SH-SY5Y (cell line): ENCODE measurements at regions not wholly inside any gene's neighbourhood (a gene's known extent, or its start where the extent isn't known, plus 50 kb on each side); places are given as distances from the start of the nearest gene placed in this dataset.

Source experiments
- GATA2 ChIP-seq: IDR thresholded peaks from 2 replicates; pipeline ENCODE4 v1.6.1; 2011; ENCODE audit warnings: mild to moderate bottlenecking, low read depth, low read length
- GATA3 ChIP-seq: IDR thresholded peaks from 2 replicates; pipeline ENCODE4 v1.6.1; 2011; ENCODE audit warnings: low read depth, mild to moderate bottlenecking, low read length, moderate library complexity

GRCh38 chr13:53136554-53137215 is 108.1 kb downstream of the OLFM4 start:
- TF ChIP-seq GATA2, result no peak
- TF ChIP-seq GATA3, result no peak

DNA sequence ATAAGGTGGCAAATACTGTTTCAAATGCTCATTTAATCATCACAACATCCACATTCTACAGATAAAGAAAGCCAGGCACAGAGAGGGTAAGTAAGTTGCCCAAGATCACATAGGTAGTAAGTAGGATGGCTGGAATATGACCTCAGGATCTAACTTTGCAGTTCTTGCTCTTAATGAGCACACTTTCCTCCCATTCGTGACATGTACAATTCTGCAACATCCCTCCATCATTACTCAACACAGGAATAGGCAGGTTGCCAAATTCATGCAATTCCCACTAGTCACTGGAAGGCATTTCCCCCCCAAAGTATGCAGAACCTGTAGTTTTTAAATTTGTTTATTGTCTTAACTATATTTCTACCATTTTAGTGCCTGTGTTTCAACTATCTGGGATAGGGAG is 109.2 kb downstream of the OLFM4 start:
- TF ChIP-seq GATA3 (no peak), GATA2 (no peak)

DNA sequence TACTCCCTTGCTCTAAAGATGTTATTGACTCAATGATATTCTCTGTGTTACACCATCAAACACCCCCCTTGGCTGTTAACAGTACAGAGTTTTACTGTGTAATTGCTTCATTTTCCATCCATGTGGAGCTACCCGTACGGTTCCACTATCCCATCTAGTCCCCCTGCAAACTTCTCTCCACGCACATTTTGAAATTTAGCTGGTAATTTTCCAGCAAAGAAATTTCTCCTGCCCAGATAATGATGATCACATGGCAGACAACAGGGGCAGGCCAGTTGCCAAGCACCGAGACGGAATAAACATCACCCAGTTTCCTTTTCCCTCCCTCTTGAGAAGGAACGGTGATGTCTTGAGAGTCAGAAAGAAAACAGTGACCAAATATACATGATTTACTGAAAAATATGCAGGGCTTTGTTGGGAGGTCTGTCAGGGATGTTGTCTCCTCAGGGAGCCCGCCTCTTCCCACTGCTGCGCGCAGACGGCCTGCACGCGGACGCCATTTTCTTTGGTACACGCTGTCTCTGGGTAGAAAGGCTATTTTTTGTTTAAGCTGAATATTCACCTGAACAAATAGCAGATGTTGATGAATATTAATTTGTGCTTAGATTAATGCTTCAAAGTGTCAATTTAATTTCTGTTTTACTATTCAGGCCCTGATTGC is 109.9 kb downstream of the OLFM4 start:
- TF ChIP-seq GATA2, result no peak
- TF ChIP-seq GATA3, result no peak

- TF ChIP-seq GATA3 (no peak), GATA2 (no peak)
Measured at GRCh38 chr13:53141336-53141735, 112.7 kb downstream of the OLFM4 start.

GRCh38 chr13:53142306-53142705 is 113.7 kb downstream of the OLFM4 start:
- no peak for TF ChIP-seq GATA2
- no peak for TF ChIP-seq GATA3

GRCh38 chr13:53143757-53144339 is 115.2 kb downstream of the OLFM4 start:
- TF ChIP-seq GATA2 (peak; percentile 72), GATA3 (no peak; the same call in 1 of the 2 replicates)

- no peak for TF ChIP-seq GATA2
- TF ChIP-seq GATA3, result no peak
Measured at GRCh38 chr13:53144826-53145225, 116.2 kb downstream of the OLFM4 start.

- no peak for TF ChIP-seq GATA3
- TF ChIP-seq GATA2, result no peak
Measured at GRCh38 chr13:53150568-53150967, 122.0 kb downstream of the OLFM4 start.

DNA sequence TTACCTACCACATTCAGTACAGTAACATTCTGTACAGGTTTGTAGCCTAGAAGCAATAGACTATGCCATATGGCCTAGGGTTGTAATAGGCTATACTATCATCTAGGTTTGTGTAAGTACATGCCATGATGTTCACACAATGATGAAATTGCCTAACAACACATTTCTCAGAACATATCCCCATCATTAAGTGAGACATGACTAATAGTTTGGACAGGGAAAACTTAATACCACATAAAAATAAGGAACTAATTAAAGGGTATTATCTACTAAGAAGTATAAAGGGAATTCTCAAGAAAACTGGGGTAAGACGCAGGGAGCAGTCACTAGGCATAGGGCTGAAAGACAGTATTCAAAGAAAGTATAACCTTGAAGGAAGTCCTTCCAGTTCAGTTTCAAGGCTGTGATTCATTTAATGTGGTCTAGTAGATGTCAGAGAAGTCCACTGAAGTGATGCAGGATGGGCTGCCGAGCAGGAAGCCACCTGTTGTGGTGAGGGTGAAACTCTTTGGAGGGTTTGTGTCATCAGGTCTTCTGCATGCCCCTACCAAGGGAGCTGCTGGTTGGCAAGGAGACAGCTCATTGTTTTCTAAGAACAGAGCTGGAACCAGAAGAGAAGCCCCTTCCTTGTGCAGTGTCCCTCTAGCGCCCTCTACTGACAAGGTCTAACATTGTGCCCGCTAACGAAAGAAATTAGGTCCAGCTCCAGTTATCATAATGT is 122.9 kb downstream of the OLFM4 start:
- TF ChIP-seq GATA3 (no peak), GATA2 (no peak)

- no peak for TF ChIP-seq GATA3
- TF ChIP-seq GATA2, result no peak
Measured at GRCh38 chr13:53152057-53152421, 123.4 kb downstream of the OLFM4 start.

GRCh38 chr13:53158201-53158600 is 129.6 kb downstream of the OLFM4 start:
- TF ChIP-seq GATA2 (no peak), GATA3 (no peak)

- TF ChIP-seq GATA3 (no peak), GATA2 (no peak)
Measured at GRCh38 chr13:53159431-53159830, 130.8 kb downstream of the OLFM4 start.

DNA sequence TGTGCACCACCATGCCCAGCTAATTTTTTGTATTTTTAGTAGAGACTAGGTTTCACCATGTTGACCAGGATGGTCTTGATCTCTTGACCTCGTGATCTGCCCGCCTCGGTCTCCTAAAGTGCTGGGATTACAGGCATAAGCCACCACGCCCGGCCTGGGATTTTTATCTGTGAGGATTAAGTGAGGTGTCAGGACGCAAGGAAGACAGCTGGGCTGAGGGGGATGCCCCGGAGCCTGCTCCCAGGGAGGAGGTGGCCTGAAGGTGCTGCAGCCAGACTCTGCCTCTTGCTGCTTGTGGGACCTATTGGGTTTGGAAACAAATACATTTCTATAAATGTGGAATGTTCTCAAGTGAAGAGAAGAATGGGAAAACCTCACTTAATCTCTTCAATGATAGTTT is 131.6 kb downstream of the OLFM4 start:
- TF ChIP-seq GATA2, result no peak
- TF ChIP-seq GATA3, result no peak

GRCh38 chr13:53161251-53161650 is 132.6 kb downstream of the OLFM4 start:
- TF ChIP-seq GATA3 (no peak), GATA2 (no peak)
